ENCODE measurements at regions not wholly inside any gene's neighbourhood (a gene's known extent, or its start where the extent isn't known, plus 50 kb on each side); places are given as distances from the start of the nearest gene placed in this dataset.
"Not testable (repeated sequence)": the region's sequence is repeated elsewhere in the genome, so short reads cannot be mapped to it uniquely, and the experiment has no call there.

GRCh38 chr18:5830902-5831301, 64.4 kb downstream of the TMEM200C start:
- H3K27ac Mint-ChIP-seq; H3K4me3 Mint-ChIP-seq; H3K36me3 Mint-ChIP-seq (ENCODE audit: low read depth); H3K4me1 Mint-ChIP-seq; DNase-seq; H3K9me3 Mint-ChIP-seq; POLR2A ChIA-PET; CTCF ChIA-PET; H3K27me3 Mint-ChIP-seq: not testable (repeated sequence)

DNA sequence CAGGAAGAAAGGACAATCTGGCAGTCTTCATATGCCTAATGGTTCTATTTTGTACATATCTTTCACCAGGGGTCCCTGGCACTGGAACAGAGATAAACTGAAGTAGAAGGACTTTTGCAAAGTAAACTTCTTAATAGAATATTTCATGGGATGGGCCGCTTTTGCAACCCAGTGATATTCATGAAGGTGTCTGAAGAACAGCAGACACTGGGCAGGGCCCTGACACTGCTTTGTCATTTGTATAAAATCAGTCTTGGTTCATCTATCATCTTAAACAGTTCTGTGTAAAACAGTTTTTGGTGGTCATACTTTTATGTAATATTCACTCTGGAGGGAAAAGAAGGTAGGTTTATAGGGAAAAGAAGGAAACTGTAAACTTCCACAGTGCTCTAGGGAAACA, 66.4 kb downstream of the TMEM200C start:
- Mint-ChIP-seq H3K36me3 (ENCODE audit: low read depth) (no peaks in the 10 kb centered on the region), H3K4me1 (no peaks in the 10 kb centered on the region), H3K27ac (no peak overlapping the region), H3K4me3 (no peak overlapping the region), H3K27me3 (no peaks in the 10 kb centered on the region), H3K9me3 (no peaks in the 10 kb centered on the region)
- CTCF ChIA-PET = no interaction called here
- no peak for DNase-seq
- POLR2A ChIA-PET = no interaction called here

DNA sequence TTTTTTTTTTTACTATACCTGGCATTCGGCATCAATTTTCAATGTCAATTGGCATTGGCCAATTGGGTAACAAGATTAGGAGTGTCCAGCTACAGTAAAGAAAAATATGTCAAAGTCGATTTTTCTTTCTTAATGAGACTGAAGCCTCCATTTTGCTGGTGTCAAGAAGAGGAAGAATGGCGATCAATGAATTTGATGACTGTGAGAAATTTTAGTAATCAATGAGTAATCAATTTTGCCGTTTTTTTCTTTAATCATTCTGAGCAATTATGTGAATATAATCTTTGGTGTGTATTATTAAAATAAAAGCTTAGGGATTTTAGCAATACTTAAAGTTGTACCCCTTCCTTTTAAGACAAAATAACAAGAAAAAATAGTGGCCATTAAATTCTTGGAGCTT, 69.7 kb downstream of the TMEM200C start:
- no peaks in the 10 kb centered on the region for H3K36me3 Mint-ChIP-seq (ENCODE audit: low read depth)
- ChIA-PET CTCF (no interaction called here), POLR2A (no interaction called here)
- no peak overlapping the region for H3K4me3 Mint-ChIP-seq
- H3K9me3 Mint-ChIP-seq = no peaks in the 10 kb centered on the region
- no peaks in the 10 kb centered on the region for H3K27me3 Mint-ChIP-seq
- H3K4me1 Mint-ChIP-seq = no peaks in the 10 kb centered on the region
- H3K27ac Mint-ChIP-seq = no peak overlapping the region
- no peak for DNase-seq

GRCh38 chr18:5824370-5824984, 70.8 kb downstream of the TMEM200C start:
- POLR2A ChIA-PET = no interaction called here
- Mint-ChIP-seq H3K9me3 (no peaks in the 10 kb centered on the region), H3K36me3 (ENCODE audit: low read depth) (no peaks in the 10 kb centered on the region), H3K27ac (no peak overlapping the region), H3K4me3 (no peak overlapping the region), H3K4me1 (no peaks in the 10 kb centered on the region), H3K27me3 (no peaks in the 10 kb centered on the region)
- no peak for DNase-seq
- CTCF ChIA-PET = no interaction called here

DNA sequence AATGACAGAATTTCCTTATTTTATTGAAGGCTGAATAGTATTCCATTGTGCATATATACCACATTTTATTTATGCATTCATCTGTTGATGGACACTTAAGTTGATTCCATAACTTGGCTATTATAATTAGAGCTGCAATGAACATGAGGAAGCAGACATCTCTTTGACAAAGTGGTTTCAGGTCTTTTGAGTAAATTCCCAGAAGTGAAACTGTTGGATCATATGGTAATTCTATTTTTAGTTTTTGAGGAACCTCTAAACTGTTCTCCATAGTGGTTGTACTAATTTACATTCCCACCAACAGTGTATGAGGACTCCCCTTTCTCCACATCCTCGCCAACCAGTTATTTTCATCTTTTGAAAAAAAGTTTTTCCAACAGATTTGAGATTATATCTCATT, 77.5 kb downstream of the TMEM200C start:
- Mint-ChIP-seq H3K27me3 (no peaks in the 10 kb centered on the region), H3K27ac (no peak overlapping the region), H3K4me1 (no peaks in the 10 kb centered on the region), H3K9me3 (no peaks in the 10 kb centered on the region), H3K36me3 (ENCODE audit: low read depth) (no peaks in the 10 kb centered on the region), H3K4me3 (no peak overlapping the region)
- DNase-seq = no peak
- ChIA-PET CTCF (no interaction called here), POLR2A (no interaction called here)

GRCh38 chr18:5806860-5807259, 88.5 kb downstream of the TMEM200C start:
- no peak overlapping the region for H3K4me3 Mint-ChIP-seq
- H3K4me1 Mint-ChIP-seq = no peaks in the 10 kb centered on the region
- POLR2A ChIA-PET = no interaction called here
- no peaks in the 10 kb centered on the region for H3K36me3 Mint-ChIP-seq (ENCODE audit: low read depth)
- no peak overlapping the region for H3K27ac Mint-ChIP-seq
- DNase-seq = no peak
- no peaks in the 10 kb centered on the region for H3K27me3 Mint-ChIP-seq
- peaks cover 24% of the 10 kb centered on the region for H3K9me3 Mint-ChIP-seq
- CTCF ChIA-PET = no interaction called here

DNA sequence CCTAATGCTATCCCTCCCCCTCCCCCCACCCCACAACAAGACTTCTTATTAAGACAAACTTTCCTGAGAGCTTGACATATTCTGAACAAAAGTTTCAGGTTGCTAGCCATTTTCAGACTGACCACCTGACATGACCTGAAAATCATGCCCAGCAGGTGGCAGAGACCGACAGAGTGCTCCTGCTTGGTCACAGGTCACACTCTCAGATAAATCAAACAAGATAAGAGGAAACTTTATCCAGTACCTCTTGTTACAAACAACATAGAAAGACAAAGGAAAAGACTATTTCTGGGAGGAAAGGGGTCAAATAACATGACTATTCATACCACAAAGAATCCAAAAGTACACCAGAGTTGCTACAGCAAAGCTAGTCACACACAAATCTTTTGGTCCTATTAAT, 107.4 kb downstream of the TMEM200C start:
- Mint-ChIP-seq H3K4me3 (no peak overlapping the region), H3K36me3 (ENCODE audit: low read depth) (no peaks in the 10 kb centered on the region)
- POLR2A ChIA-PET = no interaction called here

GRCh38 chr18:5779922-5780321, 115.4 kb downstream of the TMEM200C start:
- no peak overlapping the region for H3K4me3 Mint-ChIP-seq
- no peak for DNase-seq
- ChIA-PET POLR2A (no interaction called here), CTCF (no interaction called here)
- H3K27ac Mint-ChIP-seq = no peak overlapping the region
- no peaks in the 10 kb centered on the region for H3K36me3 Mint-ChIP-seq (ENCODE audit: low read depth)
- H3K9me3 Mint-ChIP-seq = peaks cover 4% of the 10 kb centered on the region
- no peaks in the 10 kb centered on the region for H3K27me3 Mint-ChIP-seq
- H3K4me1 Mint-ChIP-seq = no peaks in the 10 kb centered on the region

More for the DNA sequence above, 107.4 kb downstream of the TMEM200C start:
- Mint-ChIP-seq H3K4me1 (no peaks in the 10 kb centered on the region), H3K9me3 (peaks cover 10% of the 10 kb centered on the region), H3K27me3 (no peaks in the 10 kb centered on the region), H3K27ac (no peak overlapping the region)
- DNase-seq = no peak
- CTCF ChIA-PET = no interaction called here

DNA sequence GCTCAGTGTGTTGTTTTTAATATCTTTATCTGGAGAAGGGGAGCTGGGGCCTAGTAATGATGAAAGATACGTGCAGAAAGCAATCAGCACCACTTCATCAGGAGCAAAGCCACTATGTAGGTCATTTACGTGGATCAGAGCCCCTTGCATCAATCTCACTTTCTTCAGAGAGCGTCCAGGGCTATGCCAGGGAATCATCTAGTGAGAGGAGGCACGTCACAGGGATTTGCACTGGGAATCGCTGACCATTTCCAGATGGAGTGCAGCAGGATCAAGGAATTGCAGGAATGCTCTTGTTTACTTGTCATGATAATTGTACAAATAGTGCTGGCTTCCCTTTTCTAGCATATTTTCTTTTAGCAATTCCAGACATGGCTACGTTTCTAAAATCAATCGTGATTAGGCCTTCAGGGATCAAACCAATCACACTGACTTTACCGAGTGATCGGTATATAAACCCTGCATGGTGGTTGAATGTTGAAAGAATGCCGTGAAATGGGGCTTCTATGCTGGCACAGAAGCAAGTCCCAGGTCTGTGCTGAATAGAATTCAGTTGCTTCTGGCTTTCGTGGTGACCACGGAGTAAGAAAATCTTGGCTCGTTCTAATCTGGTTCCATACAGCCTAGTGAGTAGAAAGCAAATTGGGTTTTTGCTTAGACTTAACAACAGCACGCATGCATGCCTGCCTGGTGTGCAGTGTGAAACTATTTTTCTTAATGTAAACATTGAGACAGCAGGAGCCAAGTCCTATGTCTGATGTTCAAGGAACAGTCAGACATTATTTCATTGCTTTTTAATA, 122.8 kb downstream of the TMEM200C start:
- no peak for DNase-seq
- Mint-ChIP-seq H3K27ac (no peak overlapping the region), H3K27me3 (no peaks in the 10 kb centered on the region), H3K36me3 (ENCODE audit: low read depth) (no peaks in the 10 kb centered on the region), H3K9me3 (no peaks in the 10 kb centered on the region), H3K4me3 (no peak overlapping the region), H3K4me1 (no peaks in the 10 kb centered on the region)
- CTCF ChIA-PET = no interaction called here
- POLR2A ChIA-PET = no interaction called here

GRCh38 chr18:5771343-5771742, 124.0 kb downstream of the TMEM200C start:
- Mint-ChIP-seq H3K36me3 (ENCODE audit: low read depth) (no peaks in the 10 kb centered on the region), H3K27ac (no peak overlapping the region), H3K27me3 (no peaks in the 10 kb centered on the region), H3K4me1 (no peaks in the 10 kb centered on the region), H3K4me3 (no peak overlapping the region), H3K9me3 (no peaks in the 10 kb centered on the region)
- ChIA-PET CTCF (no interaction called here), POLR2A (no interaction called here)
- DNase-seq = no peak

DNA sequence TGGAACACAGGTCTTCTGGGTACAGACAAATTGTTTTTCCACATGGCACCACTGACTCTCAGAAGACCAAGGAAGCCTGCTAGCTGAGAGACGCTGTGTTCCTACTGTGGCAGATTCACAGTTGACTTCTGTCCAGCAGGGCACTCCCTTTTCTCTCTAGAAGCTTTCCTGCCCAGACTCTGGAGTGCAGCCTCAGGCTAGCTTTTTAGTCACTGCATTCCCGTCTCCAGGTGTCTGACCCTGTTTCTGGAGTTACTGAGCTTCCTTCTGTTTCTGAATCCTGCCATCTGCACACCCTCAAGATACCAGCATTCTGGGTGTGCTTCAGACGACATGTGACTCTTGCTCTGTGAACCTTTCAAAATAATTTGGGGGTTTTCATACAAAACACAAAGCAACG, 125.1 kb downstream of the TMEM200C start:
- no peak overlapping the region for H3K4me3 Mint-ChIP-seq
- H3K9me3 Mint-ChIP-seq = no peaks in the 10 kb centered on the region
- no peaks in the 10 kb centered on the region for H3K4me1 Mint-ChIP-seq
- POLR2A ChIA-PET = no interaction called here
- no peaks in the 10 kb centered on the region for H3K36me3 Mint-ChIP-seq (ENCODE audit: low read depth)
- H3K27me3 Mint-ChIP-seq = no peaks in the 10 kb centered on the region
- CTCF ChIA-PET = no interaction called here
- no peak overlapping the region for H3K27ac Mint-ChIP-seq
- no peak for DNase-seq

GRCh38 chr18:5768454-5768853, 126.9 kb downstream of the TMEM200C start:
- Mint-ChIP-seq H3K27ac (no peak overlapping the region), H3K4me3 (no peak overlapping the region), H3K4me1 (no peaks in the 10 kb centered on the region), H3K9me3 (no peaks in the 10 kb centered on the region), H3K36me3 (ENCODE audit: low read depth) (no peaks in the 10 kb centered on the region), H3K27me3 (no peaks in the 10 kb centered on the region)
- DNase-seq = no peak
- CTCF ChIA-PET = no interaction called here
- POLR2A ChIA-PET = no interaction called here

DNA sequence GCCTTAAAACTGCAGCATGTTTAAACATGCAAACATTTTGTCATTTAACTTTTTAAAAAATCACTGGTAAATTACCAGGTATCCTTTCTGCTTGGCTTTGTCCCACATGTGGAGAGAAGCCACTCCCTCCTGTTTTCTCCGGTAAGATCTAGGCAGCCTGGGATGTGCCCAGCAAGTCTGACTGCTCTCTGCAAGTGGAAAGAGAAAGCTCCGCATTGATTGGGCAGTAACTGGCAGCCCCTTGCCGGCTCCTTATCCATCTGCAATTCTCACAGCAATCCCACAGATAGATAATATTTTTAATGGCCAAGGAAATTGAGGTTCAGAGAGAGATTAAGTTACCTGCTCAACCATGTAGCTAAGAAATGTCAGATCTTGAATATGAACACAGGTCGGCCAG, 136.1 kb downstream of the TMEM200C start:
- Mint-ChIP-seq H3K27me3 (no peaks in the 10 kb centered on the region), H3K4me3 (no peak overlapping the region), H3K4me1 (no peaks in the 10 kb centered on the region), H3K36me3 (ENCODE audit: low read depth) (no peaks in the 10 kb centered on the region), H3K27ac (no peak overlapping the region), H3K9me3 (no peaks in the 10 kb centered on the region)
- CTCF ChIA-PET = no interaction called here
- POLR2A ChIA-PET = no interaction called here
- DNase-seq = no peak

DNA sequence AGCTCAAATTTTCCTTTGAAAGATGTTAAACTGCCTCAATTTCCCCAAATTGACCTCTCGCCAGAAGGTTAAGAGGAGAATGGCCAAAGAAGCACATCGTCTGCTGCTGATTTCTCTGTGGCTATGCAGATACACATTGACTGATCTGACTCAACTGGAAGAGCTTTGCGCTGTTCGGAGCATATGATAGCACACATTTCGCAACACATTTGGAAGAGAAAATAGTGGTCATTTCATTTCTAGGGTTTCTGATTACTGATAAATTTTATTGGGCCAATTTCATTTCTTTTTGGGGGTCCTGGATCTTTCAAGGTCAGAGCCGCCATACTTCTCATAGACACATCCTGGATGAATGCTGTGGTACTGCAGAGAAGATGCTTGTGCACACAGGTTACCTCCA, 138.5 kb downstream of the TMEM200C start:
- H3K36me3 Mint-ChIP-seq (ENCODE audit: low read depth) = no peaks in the 10 kb centered on the region
- POLR2A ChIA-PET = no interaction called here
- no peak overlapping the region for H3K4me3 Mint-ChIP-seq
- no peaks in the 10 kb centered on the region for H3K4me1 Mint-ChIP-seq
- DNase-seq = no peak
- H3K27ac Mint-ChIP-seq = no peak overlapping the region
- CTCF ChIA-PET = no interaction called here
- no peaks in the 10 kb centered on the region for H3K9me3 Mint-ChIP-seq
- no peaks in the 10 kb centered on the region for H3K27me3 Mint-ChIP-seq
